HepG2 (cell line): ENCODE measurements at regions not wholly inside any gene's neighbourhood (a gene's known extent, or its start where the extent isn't known, plus 50 kb on each side); places are given as distances from the start of the nearest gene placed in this dataset.

ENCODE experiments used
- ATAC-seq: fragments of 200-7000 bp; cut with Tn5 transposase; 3 replicates; pipeline ENCODE4 v1.9.1; 2020; ENCODE audit warnings: mild to moderate bottlenecking, moderate library complexity
- BruUV-seq: library from RNA; stranded (reverse); fragments of 400-500 nt; replicated peaks from 2 replicates; lab custom pipeline; 2021; lab: Mats Ljungman, UMichigan
- CTCF ChIA-PET: fragments of 300-600 bp; formaldehyde crosslinking; extraction: SDS; loops from one replicate; lab custom pipeline; 2021; ENCODE audit warnings: low total read pairs, inconsistent platforms, low intra/inter-chr PET ratio; lab: Yijun Ruan, JAX
- POLR2A ChIA-PET: fragments of 350-600 bp; sonication (Branson Sonifier 250); formaldehyde crosslinking; loops from one replicate; lab custom pipeline; 2020; ENCODE audit warnings: antibody characterized with exemption, inconsistent platforms; lab: Yijun Ruan, JAX
- DNase-seq: peaks from one replicate; pipeline ENCODE4 v3.0.0-alpha.2; 2015; ENCODE audit warnings: low spot score
- FAIRE-seq: peaks from 3 replicates; lab custom pipeline; 2011; peaks lifted over from hg19 to GRCh38; lab: Jason Lieb, UNC
- H2AFZ ChIP-seq: one replicate; pipeline ENCODE4 v1.6.1; 2011; ENCODE audit warnings: low read length, inconsistent platforms
- H3K27ac ChIP-seq: fragments of 300-600 bp; 3 replicates; pipeline ENCODE4 v1.8.0; 2011; ENCODE audit warnings: mixed run types, mild to moderate bottlenecking, mixed read lengths, low read length, inconsistent platforms; ENCODE audit not compliant: insufficient read depth; ENCODE audit errors: extremely low read length
- H3K27me3 ChIP-seq, 2 experiments: fragments of 200-600 bp in 1 of 2; 2 replicates in 1 of 2; 3 replicates in 1 of 2; pipeline versions ENCODE4 v1.6.0 to v1.8.0; 2011; ENCODE audit warnings: low read length in 2 of 2, mild to moderate bottlenecking in 2 of 2, moderate library complexity in 2 of 2, inconsistent platforms in 1 of 2; ENCODE audit not compliant: insufficient read depth in 2 of 2, control insufficient read depth in 1 of 2
- H3K36me3 ChIP-seq, 2 experiments: fragments of 200-600 bp in 1 of 2; replicated peaks in 1 of 2; 2 replicates in 1 of 2; 3 replicates in 1 of 2; pipeline versions ENCODE4 v1.5.1 to v1.8.0; 2011; ENCODE audit warnings: low read length in 2 of 2, inconsistent platforms in 1 of 2; ENCODE audit not compliant: insufficient read depth in 2 of 2, control insufficient read depth in 1 of 2
- H3K4me1 ChIP-seq: 2 replicates; pipeline ENCODE4 v1.5.1; 2012; ENCODE audit warnings: low read length, inconsistent platforms; ENCODE audit not compliant: insufficient read depth
- H3K4me2 ChIP-seq: 2 replicates; pipeline ENCODE4 v1.6.0; 2011; ENCODE audit warnings: low read depth, low read length, inconsistent platforms
- H3K4me3 ChIP-seq, 3 experiments: fragments of 200-600 bp in 1 of 3; sonication (generic), shearing (Covaris generic) in 1 of 3; replicated peaks in 1 of 3; 2 replicates each; pipeline ENCODE4 v1.5.1; 2011 to 2016; ENCODE audit warnings: low read length in 3 of 3, inconsistent platforms in 2 of 3, low read depth in 2 of 3, mild to moderate bottlenecking in 2 of 3, control low read depth in 1 of 3, mixed read lengths in 1 of 3; ENCODE audit not compliant: insufficient read depth in 1 of 3
- H3K79me2 ChIP-seq: one replicate; pipeline ENCODE4 v1.6.1; 2011; ENCODE audit warnings: low read length, inconsistent platforms; ENCODE audit not compliant: insufficient read depth
- H3K9ac ChIP-seq: 2 replicates; pipeline ENCODE4 v1.6.0; 2011; ENCODE audit warnings: mild to moderate bottlenecking, low read depth, low read length, inconsistent platforms; ENCODE audit not compliant: insufficient read depth
- H3K9me3 ChIP-seq: 2 replicates; pipeline ENCODE4 v1.5.1; 2012; ENCODE audit warnings: mild to moderate bottlenecking, low read length
- H4K20me1 ChIP-seq: 2 replicates; pipeline ENCODE4 v1.6.0; 2011; ENCODE audit warnings: inconsistent platforms, mild to moderate bottlenecking, low read length, moderate library complexity; ENCODE audit not compliant: insufficient read depth
- NFIB ChIP-seq: sonication (generic); formaldehyde crosslinking; IDR thresholded peaks from 2 replicates; pipeline ENCODE4 v1.9.0; 2021; ENCODE audit warnings: missing genetic modification reagents, mild to moderate bottlenecking, borderline replicate concordance
- PTBP1 ChIP-seq: fragments of 200-400 bp; formaldehyde crosslinking; IDR thresholded peaks from 2 replicates; pipeline ENCODE4 v1.6.1; 2018; ENCODE audit warnings: low read length, low read depth; ENCODE audit not compliant: poor library complexity, severe bottlenecking
- ZNF766 ChIP-seq: sonication (generic); formaldehyde crosslinking; IDR thresholded peaks from 2 replicates; pipeline ENCODE4 v1.5.0; 2020; ENCODE audit warnings: missing genetic modification reagents, borderline replicate concordance
- ZNF83 ChIP-seq: sonication (generic); formaldehyde crosslinking; IDR thresholded peaks from 2 replicates; pipeline ENCODE4 v1.4.0; 2020; ENCODE audit warnings: missing genetic modification reagents, mild to moderate bottlenecking, borderline replicate concordance
- ZSCAN29 ChIP-seq: sonication (generic); formaldehyde crosslinking; conservative IDR thresholded peaks from 2 replicates; pipeline ENCODE4 v1.4.0; 2020; ENCODE audit warnings: mild to moderate bottlenecking, missing genetic modification reagents
- WGBS: methylation state at CpG from one replicate; pipeline ENCODE4 v1.1.6; 2017; ENCODE audit warnings: low lambda C conversion rate; 5-methylcytosine and 5-hydroxymethylcytosine counted together
- in situ Hi-C: cut with HindIII; loops from 2 replicates; pipeline ENCODE4 v1.10.0; 2017; ENCODE audit warnings: low pct_unique_long_range_greater_than_20kb; ENCODE audit not compliant: extremely low pct_ligation_motif_present
- intact Hi-C: fragments of 100-400 bp; cut with micrococcal nuclease; formaldehyde crosslinking; loops from one replicate; pipeline ENCODE4 v1.10.0; 2022; ENCODE audit not compliant: unreplicated experiment
- TF ChIP-seq, protein P1 (sequence below): sonication (generic); formaldehyde crosslinking; IDR thresholded peaks from 2 replicates; pipeline ENCODE4; 2020; ENCODE audit warnings: missing genetic modification reagents, mild to moderate bottlenecking, borderline replicate concordance

DNA sequence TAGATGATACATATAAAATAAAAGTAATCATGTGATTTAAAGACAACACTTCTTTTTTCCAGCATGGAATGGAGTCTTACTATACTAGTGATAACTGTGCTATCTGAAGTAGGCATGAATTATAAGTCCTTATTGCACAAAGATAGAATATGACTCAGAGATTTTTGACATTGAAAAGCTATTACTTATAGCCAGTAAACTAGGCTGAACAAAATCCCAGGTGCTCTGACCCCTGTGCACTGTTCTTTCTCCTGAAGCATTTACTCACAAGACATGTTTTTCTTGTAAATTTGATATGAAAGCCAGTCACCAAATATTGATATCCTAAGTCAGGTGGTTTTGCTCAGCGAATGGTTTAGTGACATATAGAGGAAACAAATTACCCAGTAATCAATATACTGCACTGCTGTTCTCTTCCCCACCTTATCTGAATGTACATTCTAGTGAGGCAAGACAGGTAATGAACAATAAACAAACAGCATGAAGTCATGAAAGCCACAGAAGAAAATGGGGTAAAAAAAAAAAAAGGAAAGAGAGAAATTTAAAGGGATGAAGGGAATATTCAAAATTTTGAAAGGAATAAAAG is 1567.0 kb upstream of the SPRY2 start:
- Histone ChIP-seq H3K4me2 (no peak overlapping the region), H3K9ac (no peak overlapping the region)
- in situ Hi-C loops = no loop called here
- ATAC-seq = no peak
- CTCF ChIA-PET = no interaction called here
- TF ChIP-seq ZNF83 (CRISPR knock-in tag) (no peak), ZSCAN29 (CRISPR knock-in tag) (no peak), NFIB (CRISPR knock-in tag) (no peak), ZNF766 (CRISPR knock-in tag) (no peak), PTBP1 (no peak)
- TF ChIP-seq, protein P1, sequence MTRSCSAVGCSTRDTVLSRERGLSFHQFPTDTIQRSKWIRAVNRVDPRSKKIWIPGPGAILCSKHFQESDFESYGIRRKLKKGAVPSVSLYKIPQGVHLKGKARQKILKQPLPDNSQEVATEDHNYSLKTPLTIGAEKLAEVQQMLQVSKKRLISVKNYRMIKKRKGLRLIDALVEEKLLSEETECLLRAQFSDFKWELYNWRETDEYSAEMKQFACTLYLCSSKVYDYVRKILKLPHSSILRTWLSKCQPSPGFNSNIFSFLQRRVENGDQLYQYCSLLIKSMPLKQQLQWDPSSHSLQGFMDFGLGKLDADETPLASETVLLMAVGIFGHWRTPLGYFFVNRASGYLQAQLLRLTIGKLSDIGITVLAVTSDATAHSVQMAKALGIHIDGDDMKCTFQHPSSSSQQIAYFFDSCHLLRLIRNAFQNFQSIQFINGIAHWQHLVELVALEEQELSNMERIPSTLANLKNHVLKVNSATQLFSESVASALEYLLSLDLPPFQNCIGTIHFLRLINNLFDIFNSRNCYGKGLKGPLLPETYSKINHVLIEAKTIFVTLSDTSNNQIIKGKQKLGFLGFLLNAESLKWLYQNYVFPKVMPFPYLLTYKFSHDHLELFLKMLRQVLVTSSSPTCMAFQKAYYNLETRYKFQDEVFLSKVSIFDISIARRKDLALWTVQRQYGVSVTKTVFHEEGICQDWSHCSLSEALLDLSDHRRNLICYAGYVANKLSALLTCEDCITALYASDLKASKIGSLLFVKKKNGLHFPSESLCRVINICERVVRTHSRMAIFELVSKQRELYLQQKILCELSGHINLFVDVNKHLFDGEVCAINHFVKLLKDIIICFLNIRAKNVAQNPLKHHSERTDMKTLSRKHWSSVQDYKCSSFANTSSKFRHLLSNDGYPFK (CRISPR knock-in tag) = no peak
- TF ChIP-seq, all 625 proteins: peak for 0
- H2AFZ ChIP-seq = no peak overlapping the region
- H3K27me3 ChIP-seq = no peaks in the 10 kb centered on the region
- no peaks in the 10 kb centered on the region for H3K9me3 ChIP-seq
- POLR2A ChIA-PET = no interaction called here
- no peaks in the 10 kb centered on the region for H3K79me2 ChIP-seq
- no peaks in the 10 kb centered on the region for H4K20me1 ChIP-seq
- no TSS peak for BruUV-seq
- DNase-seq (no peak), FAIRE-seq (no peak)
- no peaks in the 10 kb centered on the region for H3K4me1 ChIP-seq
- WGBS = 0% methylated on average over 1 of the region's 1 CpG
- no peaks in the 10 kb centered on the region for H3K36me3 ChIP-seq
- H3K27ac ChIP-seq = no peak overlapping the region
- no peak overlapping the region for H3K4me3 ChIP-seq
- intact Hi-C loops = no loop called here
